ENCODE measurements at regions not wholly inside any gene's neighbourhood (a gene's known extent, or its start where the extent isn't known, plus 50 kb on each side); places are given as distances from the start of the nearest gene placed in this dataset.

GRCh38 chr3:156615592-156616173 lies 58.7 kb upstream of the TIPARP start:
- TF ChIP-seq POLR2A (IDR thresholded peaks at IDR 0.05) (no peak), CTCF (IDR thresholded peaks at IDR 0.05) (no peak)
